Esophagus muscularis mucosa (tissue), 4 donors: ENCODE measurements at regions not wholly inside any gene's neighbourhood (a gene's known extent, or its start where the extent isn't known, plus 50 kb on each side); places are given as distances from the start of the nearest gene placed in this dataset.

Source experiments
- CTCF ChIP-seq, 3 experiments: fragments of 200-600 bp in 2 of 3; fragments of 450-650 bp in 1 of 3; sonication (generic) in 2 of 3; IDR thresholded peaks; one replicate each; pipeline ENCODE4 v1.5.1; 2017 to 2019; ENCODE audit warnings: antibody characterized with exemption in 3 of 3, mild to moderate bottlenecking in 2 of 3, moderate library complexity in 1 of 3
- EP300 ChIP-seq: sonication (generic); formaldehyde crosslinking; IDR thresholded peaks from one replicate; pipeline ENCODE4 v1.6.1; 2017; ENCODE audit warnings: antibody characterized with exemption
- POLR2A ChIP-seq: fragments of 450-650 bp; IDR thresholded peaks from one replicate; pipeline ENCODE4 v1.6.1; 2017; ENCODE audit warnings: antibody characterized with exemption, moderate library complexity, mild to moderate bottlenecking, low read depth
- POLR2AphosphoS5 ChIP-seq, 2 donors: sonication (generic); formaldehyde crosslinking; IDR thresholded peaks; one replicate each; pipeline ENCODE4 v1.6.1; 2017; ENCODE audit warnings: antibody characterized with exemption in 2 of 2

- no peak for TF ChIP-seq EP300
- no peak for TF ChIP-seq CTCF (IDR thresholded peaks at IDR 0.05)
- TF ChIP-seq POLR2A = no peak
- no peak for TF ChIP-seq POLR2AphosphoS5 (IDR thresholded peaks at IDR 0.05)
Measured at GRCh38 chr11:37643968-37644367, 1045.9 kb upstream of the RAG2 start.
